Esophagus squamous epithelium (tissue), 5 donors: ENCODE measurements at regions not wholly inside any gene's neighbourhood (a gene's known extent, or its start where the extent isn't known, plus 50 kb on each side); places are given as distances from the start of the nearest gene placed in this dataset.

Source experiments
- DNase-seq: peaks from one replicate; lab custom pipeline; 2025; lab: John Stamatoyannopoulos, UW
- H3K27ac ChIP-seq, 4 donors: fragments of 200-600 bp; sonication (generic); one replicate each; pipeline ENCODE4 v1.5.1; 2016 to 2019; ENCODE audit warnings: mild to moderate bottlenecking in 1 of 4
- H3K27me3 ChIP-seq, 4 donors: fragments of 200-600 bp; sonication (generic); 1 replicate in 3 of 4; 2 replicates in 1 of 4; pipeline versions ENCODE4 v1.5.1 to v1.6.0; 2017 to 2021; ENCODE audit warnings: antibody characterized with exemption in 1 of 4
- H3K36me3 ChIP-seq, 3 donors: fragments of 200-600 bp; sonication (generic); one replicate each; pipeline ENCODE4 v1.5.1; 2016 to 2019
- H3K4me1 ChIP-seq, 3 donors: fragments of 200-600 bp; sonication (generic); one replicate each; pipeline ENCODE4 v1.5.1; 2017 to 2019
- H3K4me3 ChIP-seq, 4 donors: fragments of 200-600 bp; sonication (generic); 1 replicate in 3 of 4; 2 replicates in 1 of 4; pipeline ENCODE4 v1.5.1; 2016 to 2019; ENCODE audit warnings: mild to moderate bottlenecking in 2 of 4, moderate library complexity in 1 of 4
- H3K9me3 ChIP-seq, 3 donors: fragments of 200-600 bp; sonication (generic); one replicate each; pipeline ENCODE4 v1.5.1; 2016 to 2019
- POLR2A ChIP-seq, 4 donors: fragments of 450-650 bp; IDR thresholded peaks; one replicate each; pipeline ENCODE4 v1.6.1; 2017; ENCODE audit warnings: antibody characterized with exemption in 4 of 4, mild to moderate bottlenecking in 4 of 4, moderate library complexity in 3 of 4
- WGBS, 2 donors: methylation state at CpG; one replicate each; pipeline ENCODE4 v1.1.5; 2018; 5-methylcytosine and 5-hydroxymethylcytosine counted together
- intact Hi-C: fragments of 100-400 bp; cut with DNase I; formaldehyde crosslinking; loops from one replicate; pipeline ENCODE4 v1.15.0; 2022
- TF ChIP-seq, protein P1 (sequence below), 6 experiments: fragments of 450-650 bp in 4 of 6; fragments of 200-600 bp in 2 of 6; sonication (generic) in 2 of 6; IDR thresholded peaks; one replicate each; pipeline ENCODE4 v1.5.1; 2016 to 2019; ENCODE audit warnings: antibody characterized with exemption in 6 of 6, mild to moderate bottlenecking in 4 of 6, moderate library complexity in 4 of 6
- donor health status: DM: yes; HTN: yes; CAD: no.

GRCh38 chr6:120804612-120805011 lies 529.7 kb downstream of the TBC1D32 start:
- Histone ChIP-seq H3K27ac (no peak overlapping the region), H3K4me1 (no peaks in the 10 kb centered on the region), H3K9me3 (peaks cover 0 to 4% (median 0%) of the 10 kb centered on the region in 3 donors), H3K36me3 (no peaks in the 10 kb centered on the region), H3K27me3 (no peaks in the 10 kb centered on the region), H3K4me3 (no peak overlapping the region)
- WGBS, 2 donors, result 86 to 94% methylated on average over 2 of the region's 2 CpGs
- no peak for TF ChIP-seq POLR2A (IDR thresholded peaks at IDR 0.05)
- TF ChIP-seq, protein P1, sequence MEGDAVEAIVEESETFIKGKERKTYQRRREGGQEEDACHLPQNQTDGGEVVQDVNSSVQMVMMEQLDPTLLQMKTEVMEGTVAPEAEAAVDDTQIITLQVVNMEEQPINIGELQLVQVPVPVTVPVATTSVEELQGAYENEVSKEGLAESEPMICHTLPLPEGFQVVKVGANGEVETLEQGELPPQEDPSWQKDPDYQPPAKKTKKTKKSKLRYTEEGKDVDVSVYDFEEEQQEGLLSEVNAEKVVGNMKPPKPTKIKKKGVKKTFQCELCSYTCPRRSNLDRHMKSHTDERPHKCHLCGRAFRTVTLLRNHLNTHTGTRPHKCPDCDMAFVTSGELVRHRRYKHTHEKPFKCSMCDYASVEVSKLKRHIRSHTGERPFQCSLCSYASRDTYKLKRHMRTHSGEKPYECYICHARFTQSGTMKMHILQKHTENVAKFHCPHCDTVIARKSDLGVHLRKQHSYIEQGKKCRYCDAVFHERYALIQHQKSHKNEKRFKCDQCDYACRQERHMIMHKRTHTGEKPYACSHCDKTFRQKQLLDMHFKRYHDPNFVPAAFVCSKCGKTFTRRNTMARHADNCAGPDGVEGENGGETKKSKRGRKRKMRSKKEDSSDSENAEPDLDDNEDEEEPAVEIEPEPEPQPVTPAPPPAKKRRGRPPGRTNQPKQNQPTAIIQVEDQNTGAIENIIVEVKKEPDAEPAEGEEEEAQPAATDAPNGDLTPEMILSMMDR (IDR thresholded peaks at IDR 0.05), result no peak
- intact Hi-C loops, result no loop called here
- no peak for DNase-seq

DNA sequence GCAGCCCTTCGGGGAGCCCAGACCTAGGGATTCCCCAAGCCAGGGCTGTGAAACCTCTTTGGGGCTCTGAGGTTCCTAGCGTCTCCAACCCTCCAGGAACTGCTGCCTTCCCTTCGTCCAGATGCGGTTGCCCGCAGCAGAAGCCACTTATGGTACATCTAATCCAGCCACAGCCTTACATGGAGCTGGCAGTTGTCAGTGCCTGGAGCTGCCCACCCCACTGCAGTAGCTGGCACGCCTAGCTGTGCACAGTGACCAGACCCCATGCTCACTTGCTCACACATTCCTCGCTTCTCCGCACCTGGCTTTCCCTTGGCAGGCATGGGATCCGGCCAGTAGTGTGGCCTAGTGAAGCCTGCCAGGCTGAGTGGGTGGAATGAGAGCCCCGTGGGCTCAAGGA lies 547.6 kb downstream of the TBC1D32 start:
- Histone ChIP-seq H3K27ac (no peak overlapping the region), H3K27me3 (no peaks in the 10 kb centered on the region), H3K4me3 (no peak overlapping the region), H3K36me3 (no peaks in the 10 kb centered on the region), H3K9me3 (no peaks in the 10 kb centered on the region), H3K4me1 (no peaks in the 10 kb centered on the region)
- TF ChIP-seq, protein P1 (IDR thresholded peaks at IDR 0.05), result no peak
- no peak for TF ChIP-seq POLR2A (IDR thresholded peaks at IDR 0.05)
- no peak for DNase-seq
- intact Hi-C loops, result no loop called here
- 70 to 88% methylated on average over 5 to 9 of the region's 10 CpGs for WGBS, 2 donors

DNA sequence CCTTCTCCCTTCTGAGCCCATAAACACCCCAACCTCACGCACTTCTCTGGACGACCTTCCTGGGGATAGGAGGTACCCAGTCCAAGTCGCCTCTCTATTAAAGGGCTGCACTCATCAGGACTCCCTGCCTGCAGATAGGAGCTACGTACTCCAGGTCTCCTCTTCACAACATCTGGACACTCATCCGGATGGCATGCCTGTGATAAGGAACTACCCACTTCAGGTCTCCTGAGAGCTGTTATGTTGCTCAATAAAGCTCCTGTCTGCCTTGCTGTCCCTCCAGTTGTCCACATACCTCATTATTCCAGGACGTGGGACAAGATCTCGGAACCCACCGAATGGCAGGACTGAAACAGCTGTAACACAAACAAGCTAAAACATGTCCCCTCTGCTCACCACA lies 548.0 kb downstream of the TBC1D32 start:
- Histone ChIP-seq H3K4me3 (no peak overlapping the region), H3K27ac (no peak overlapping the region), H3K36me3 (no peaks in the 10 kb centered on the region), H3K9me3 (no peaks in the 10 kb centered on the region), H3K4me1 (no peaks in the 10 kb centered on the region), H3K27me3 (no peaks in the 10 kb centered on the region)
- 81 to 87% methylated on average over 6 to 7 of the region's 8 CpGs for WGBS, 2 donors
- no peak for DNase-seq
- TF ChIP-seq POLR2A (IDR thresholded peaks at IDR 0.05), result no peak
- TF ChIP-seq, protein P1 (IDR thresholded peaks at IDR 0.05), result no peak
- intact Hi-C loops, result no loop called here

DNA sequence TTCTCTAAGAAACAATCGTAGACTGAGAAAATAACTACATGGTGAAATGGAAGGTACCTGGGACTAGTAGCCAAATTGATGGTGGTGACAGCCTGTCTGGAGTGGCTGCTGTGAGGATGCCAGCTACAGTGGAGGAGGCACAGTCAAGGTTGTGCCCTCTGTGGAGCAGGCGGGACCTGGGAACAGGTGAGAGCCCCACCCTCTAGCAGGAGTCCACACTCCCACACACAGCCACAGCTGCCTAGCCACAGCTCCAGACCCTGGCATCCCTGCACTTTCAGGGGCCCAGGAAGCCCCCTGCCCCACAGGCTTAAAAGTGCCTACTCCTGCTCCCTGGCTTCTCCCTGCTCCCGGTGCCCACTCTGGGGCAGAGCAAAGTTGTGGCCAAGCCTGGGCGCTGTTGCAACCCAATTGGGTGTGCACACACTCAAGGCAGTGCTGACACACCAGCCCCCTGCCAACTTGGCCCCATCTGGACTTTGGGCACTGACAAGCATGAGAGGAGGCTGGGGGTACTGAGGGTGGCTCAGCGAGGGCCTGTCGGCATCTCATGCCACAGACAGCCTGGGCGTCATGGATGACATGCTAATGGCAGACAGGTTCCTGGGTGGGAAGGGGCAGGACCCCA lies 548.7 kb downstream of the TBC1D32 start:
- Histone ChIP-seq H3K9me3 (no peaks in the 10 kb centered on the region), H3K27ac (no peak overlapping the region), H3K4me3 (no peak overlapping the region), H3K4me1 (no peaks in the 10 kb centered on the region), H3K27me3 (no peaks in the 10 kb centered on the region), H3K36me3 (no peaks in the 10 kb centered on the region)
- no peak for TF ChIP-seq POLR2A (IDR thresholded peaks at IDR 0.05)
- TF ChIP-seq, protein P1 (IDR thresholded peaks at IDR 0.05), result no peak
- DNase-seq, result no peak
- WGBS, 2 donors, result 69 to 80% methylated on average over 2 to 4 of the region's 7 CpGs
- intact Hi-C loops, result no loop called here

- Histone ChIP-seq H3K9me3 (no peaks in the 10 kb centered on the region), H3K27me3 (no peaks in the 10 kb centered on the region), H3K27ac (no peak overlapping the region), H3K4me3 (no peak overlapping the region), H3K36me3 (no peaks in the 10 kb centered on the region), H3K4me1 (no peaks in the 10 kb centered on the region)
- intact Hi-C loops, result no loop called here
- DNase-seq, result no peak
- TF ChIP-seq POLR2A (IDR thresholded peaks at IDR 0.05), result no peak
- TF ChIP-seq, protein P1 (IDR thresholded peaks at IDR 0.05), result no peak
- 73% methylated on average over 2 of the region's 4 CpGs; no CpG with 5 or more reads in 1 of the 2 donors for WGBS, 2 donors
Measured at GRCh38 chr6:120779441-120779840, 554.8 kb downstream of the TBC1D32 start.
